OCI-LY3 (cell line): ENCODE measurements at regions not wholly inside any gene's neighbourhood (a gene's known extent, or its start where the extent isn't known, plus 50 kb on each side); places are given as distances from the start of the nearest gene placed in this dataset.

Source experiments
- CTCF ChIP-seq: fragments of 200-600, 300-600 bp; sonication (generic); IDR thresholded peaks from 2 replicates; pipeline ENCODE4 v1.5.1; 2014; ENCODE audit warnings: antibody characterized with exemption, low read length, low read depth
- EZH2phosphoT487 ChIP-seq: fragments of 200-600 bp; shearing (Covaris generic); IDR thresholded peaks from 2 replicates; pipeline ENCODE4 v1.6.1; 2018; ENCODE audit warnings: antibody characterized with exemption, mixed run types, low read depth

- TF ChIP-seq CTCF (no peak), EZH2phosphoT487 (no peak)
These were observed 67.5 kb upstream of the BZW1 start for GRCh38 chr2:200744201-200744602.
